ENCODE measurements at regions not wholly inside any gene's neighbourhood (a gene's known extent, or its start where the extent isn't known, plus 50 kb on each side); places are given as distances from the start of the nearest gene placed in this dataset.

DNA sequence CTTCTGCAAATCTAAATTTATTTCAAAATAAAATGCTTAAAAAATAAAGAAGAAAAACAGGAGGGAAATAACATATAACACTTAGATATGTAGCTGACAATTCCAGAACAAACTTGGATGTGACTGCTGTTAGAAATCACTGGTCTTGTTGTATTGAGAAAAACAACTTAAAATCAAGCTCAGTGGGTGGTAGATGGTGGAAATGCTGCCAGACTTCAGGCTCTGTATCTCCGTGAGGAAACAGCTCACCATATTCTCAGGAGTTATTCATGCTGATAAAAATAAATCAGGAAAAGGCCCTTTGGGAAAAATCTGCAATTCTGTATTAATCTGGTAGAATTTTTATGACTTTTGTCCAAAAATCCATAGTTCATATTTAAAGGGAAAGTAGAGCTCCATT lies 477.6 kb downstream of the RAP2B start:
- no peak for TF ChIP-seq POLR2A (IDR thresholded peaks at IDR 0.05; ENCODE audit: low read depth, low read length)
- TF ChIP-seq POLR2AphosphoS5 (IDR thresholded peaks at IDR 0.05; ENCODE audit: low read depth, low read length) = no peak
- TF ChIP-seq TAF1 (IDR thresholded peaks at IDR 0.05; ENCODE audit: borderline replicate concordance, low read depth, low read length) = no peak
